Mesenchymal stem cell (in vitro differentiated cells and primary cell): ENCODE measurements at regions not wholly inside any gene's neighbourhood (a gene's known extent, or its start where the extent isn't known, plus 50 kb on each side); places are given as distances from the start of the nearest gene placed in this dataset.
A peak's percentile ranks its signal among the peaks of the same experiment; 100 is the strongest.

Source experiments
- DNase-seq: peaks from one replicate; pipeline ENCODE4 v3.0.0-alpha.2; 2013
- H2AFZ ChIP-seq: one replicate; pipeline ENCODE4 v1.6.1; 2013; ENCODE audit warnings: low read depth, mild to moderate bottlenecking, control low read depth, inconsistent platforms, low read length, moderate library complexity
- H2AK5ac ChIP-seq: 2 replicates; pipeline ENCODE4 v1.6.1; 2013; ENCODE audit warnings: low read length, moderate library complexity, mild to moderate bottlenecking, inconsistent platforms; ENCODE audit not compliant: severe bottlenecking
- H2BK120ac ChIP-seq: one replicate; pipeline ENCODE4 v1.6.1; 2013; ENCODE audit warnings: low read depth, mild to moderate bottlenecking, inconsistent platforms, low read length, moderate library complexity
- H2BK12ac ChIP-seq, 2 experiments: one replicate each; pipeline ENCODE4 v1.6.1; 2013; ENCODE audit warnings: inconsistent platforms in 2 of 2, low read length in 2 of 2, mild to moderate bottlenecking in 2 of 2, moderate library complexity in 2 of 2, control low read depth in 1 of 2
- H2BK15ac ChIP-seq: one replicate; pipeline ENCODE4 v1.6.1; 2013; ENCODE audit warnings: mild to moderate bottlenecking, low read depth, inconsistent platforms; ENCODE audit not compliant: poor library complexity, severe bottlenecking
- H2BK5ac ChIP-seq: 2 replicates; pipeline ENCODE4 v1.6.1; 2013; ENCODE audit warnings: low read depth, mild to moderate bottlenecking, low read length, control low read depth, inconsistent platforms; ENCODE audit not compliant: poor library complexity, severe bottlenecking
- H3K14ac ChIP-seq, 2 experiments: one replicate each; pipeline ENCODE4 v1.6.1; 2013; ENCODE audit warnings: inconsistent platforms in 2 of 2, low read length in 2 of 2, control low read depth in 1 of 2, mild to moderate bottlenecking in 1 of 2, moderate library complexity in 1 of 2
- H3K18ac ChIP-seq, 2 experiments: one replicate each; pipeline ENCODE4 v1.6.1; 2013; ENCODE audit warnings: inconsistent platforms in 2 of 2, low read length in 2 of 2, control low read depth in 1 of 2, low read depth in 1 of 2, mild to moderate bottlenecking in 1 of 2
- H3K23ac ChIP-seq, 2 experiments: one replicate each; pipeline ENCODE4 v1.6.1; 2013; ENCODE audit warnings: inconsistent platforms in 2 of 2, low read length in 2 of 2, mild to moderate bottlenecking in 2 of 2, moderate library complexity in 2 of 2, control low read depth in 1 of 2
- H3K27ac ChIP-seq: 2 replicates; pipeline ENCODE4 v1.5.1; 2013; ENCODE audit warnings: mild to moderate bottlenecking, moderate library complexity, low read length, control low read depth, inconsistent platforms; ENCODE audit not compliant: poor library complexity, severe bottlenecking
- H3K27me3 ChIP-seq, 2 experiments: 2 replicates each; pipeline versions ENCODE4 v1.6.1 to v1.7.0; 2013; ENCODE audit warnings: low read length in 2 of 2, mild to moderate bottlenecking in 2 of 2, moderate library complexity in 2 of 2, control low read depth in 1 of 2, inconsistent platforms in 1 of 2; ENCODE audit not compliant: control insufficient read depth in 1 of 2, insufficient read depth in 1 of 2
- H3K36me3 ChIP-seq, 2 experiments: 2 replicates each; pipeline versions ENCODE4 v1.6.1 to v1.7.0; 2013; ENCODE audit warnings: low read length in 2 of 2, control low read depth in 1 of 2, inconsistent platforms in 1 of 2, low read depth in 1 of 2, mild to moderate bottlenecking in 1 of 2; ENCODE audit not compliant: insufficient read depth in 2 of 2, control insufficient read depth in 1 of 2
- H3K4ac ChIP-seq, 2 experiments: one replicate each; pipeline ENCODE4 v1.6.1; 2013; ENCODE audit warnings: inconsistent platforms in 2 of 2, low read length in 2 of 2, mild to moderate bottlenecking in 2 of 2, moderate library complexity in 2 of 2, control low read depth in 1 of 2, low read depth in 1 of 2
- H3K4me1 ChIP-seq: 2 replicates; pipeline ENCODE4 v1.6.1; 2013; ENCODE audit warnings: low read depth, low read length, control low read depth; ENCODE audit not compliant: control insufficient read depth, insufficient read depth
- H3K4me2 ChIP-seq: 2 replicates; pipeline ENCODE4 v1.6.1; 2013; ENCODE audit warnings: low read length, mild to moderate bottlenecking, inconsistent platforms; ENCODE audit not compliant: poor library complexity, severe bottlenecking
- H3K4me3 ChIP-seq, 2 experiments: 2 replicates each; pipeline versions ENCODE4 v1.5.1 to v1.7.0; 2013; ENCODE audit warnings: low read length in 2 of 2, mild to moderate bottlenecking in 2 of 2, control low read depth in 1 of 2, low read depth in 1 of 2; ENCODE audit not compliant: insufficient read depth in 1 of 2
- H3K79me1 ChIP-seq: replicated peaks from 2 replicates; pipeline ENCODE4 v1.6.1; 2013; ENCODE audit warnings: mild to moderate bottlenecking, control low read depth, low read length, inconsistent platforms; ENCODE audit not compliant: poor library complexity, severe bottlenecking
- H3K9ac ChIP-seq: 2 replicates; pipeline ENCODE4 v1.7.0; 2013; ENCODE audit warnings: mild to moderate bottlenecking, low read length, moderate library complexity
- H3K9me3 ChIP-seq: 2 replicates; pipeline ENCODE4 v1.7.0; 2013; ENCODE audit warnings: mild to moderate bottlenecking, low read length; ENCODE audit not compliant: control insufficient read depth
- H4K8ac ChIP-seq: one replicate; pipeline ENCODE4 v1.6.1; 2013; ENCODE audit warnings: inconsistent platforms, mild to moderate bottlenecking, low read length, moderate library complexity
- H4K91ac ChIP-seq: one replicate; pipeline ENCODE4 v1.6.1; 2013; ENCODE audit warnings: mild to moderate bottlenecking, low read length, inconsistent platforms
- WGBS: methylation state at CpG from one replicate; pipeline ENCODE4 v1.1.7; 2013; ENCODE audit warnings: mixed read lengths; 5-methylcytosine and 5-hydroxymethylcytosine counted together

DNA sequence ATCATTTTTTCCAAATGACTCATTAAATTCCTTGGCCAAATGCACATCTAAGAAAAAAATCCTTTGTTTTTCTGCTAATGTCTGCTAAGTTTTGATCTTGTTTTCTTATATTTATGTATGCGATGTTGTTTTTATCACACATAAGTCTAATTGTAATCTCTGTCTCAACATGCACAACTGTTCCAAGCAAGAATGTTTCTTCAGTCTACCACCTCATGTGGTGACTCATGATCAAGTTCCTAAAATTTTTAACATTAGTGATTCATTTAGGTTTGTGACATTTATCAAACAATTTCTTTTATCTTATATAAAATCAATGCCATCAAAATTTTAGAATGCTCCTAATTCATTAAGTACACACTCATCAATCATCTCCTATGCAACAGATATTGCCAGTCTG, 763.9 kb upstream of the FAM174A start:
- Histone ChIP-seq H3K4me1 (no peaks in the 10 kb centered on the region), H3K9me3 (no peaks in the 10 kb centered on the region), H2BK5ac (no peak overlapping the region), H3K4me2 (no peak overlapping the region), H3K18ac (no peak overlapping the region), H3K14ac (no peak overlapping the region), H2AK5ac (no peak overlapping the region), H3K4ac (no peak overlapping the region), H3K27me3 (no peaks in the 10 kb centered on the region), H2BK12ac (no peak overlapping the region), H2BK15ac (no peak overlapping the region), H3K36me3 (no peaks in the 10 kb centered on the region), H2BK120ac (no peak overlapping the region), H3K4me3 (no peak overlapping the region), H2AFZ (no peak overlapping the region), H3K27ac (no peak overlapping the region), H3K9ac (no peak overlapping the region), H3K23ac (no peak overlapping the region), H4K8ac (no peak overlapping the region), H3K79me1 (no peaks in the 10 kb centered on the region), H4K91ac (no peak overlapping the region)
- no CpG with 5 or more reads among the region's 1 CpG for WGBS
- no peak for DNase-seq

DNA sequence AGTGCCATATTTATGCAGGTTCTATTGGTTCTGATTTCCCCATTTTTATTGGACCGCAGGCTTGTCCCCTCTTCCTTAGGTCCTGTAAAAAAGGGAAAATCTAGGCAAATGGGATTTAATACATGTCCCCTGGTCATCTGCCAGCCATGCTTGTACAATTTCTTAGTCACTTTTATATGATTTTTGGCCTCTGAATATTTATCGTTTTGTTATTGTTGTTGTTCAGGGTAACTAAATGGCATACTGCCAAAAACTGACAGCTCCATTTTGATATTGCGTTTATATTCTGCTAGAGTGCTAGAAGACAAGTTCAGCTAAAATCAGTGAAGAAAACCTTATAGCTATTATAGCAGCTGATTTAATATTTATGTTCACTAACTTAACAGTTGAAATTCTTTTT, 770.2 kb upstream of the FAM174A start:
- Histone ChIP-seq H3K4me3 (no peak overlapping the region), H3K4me2 (no peak overlapping the region), H4K91ac (no peak overlapping the region), H2BK15ac (no peak overlapping the region), H3K79me1 (no peaks in the 10 kb centered on the region), H3K4ac (no peak overlapping the region), H3K9ac (no peak overlapping the region), H2AK5ac (no peak overlapping the region), H2BK120ac (no peak overlapping the region), H3K27ac (no peak overlapping the region), H2BK12ac (no peak overlapping the region), H2BK5ac (no peak overlapping the region), H2AFZ (no peak overlapping the region), H3K36me3 (no peaks in the 10 kb centered on the region), H3K4me1 (no peaks in the 10 kb centered on the region), H3K27me3 (no peaks in the 10 kb centered on the region), H4K8ac (no peak overlapping the region), H3K23ac (no peak overlapping the region), H3K9me3 (peaks cover 5% of the 10 kb centered on the region), H3K18ac (no peak overlapping the region), H3K14ac (no peak overlapping the region)
- no peak for DNase-seq
- WGBS: 95% methylated on average over 2 of the region's 3 CpGs

DNA sequence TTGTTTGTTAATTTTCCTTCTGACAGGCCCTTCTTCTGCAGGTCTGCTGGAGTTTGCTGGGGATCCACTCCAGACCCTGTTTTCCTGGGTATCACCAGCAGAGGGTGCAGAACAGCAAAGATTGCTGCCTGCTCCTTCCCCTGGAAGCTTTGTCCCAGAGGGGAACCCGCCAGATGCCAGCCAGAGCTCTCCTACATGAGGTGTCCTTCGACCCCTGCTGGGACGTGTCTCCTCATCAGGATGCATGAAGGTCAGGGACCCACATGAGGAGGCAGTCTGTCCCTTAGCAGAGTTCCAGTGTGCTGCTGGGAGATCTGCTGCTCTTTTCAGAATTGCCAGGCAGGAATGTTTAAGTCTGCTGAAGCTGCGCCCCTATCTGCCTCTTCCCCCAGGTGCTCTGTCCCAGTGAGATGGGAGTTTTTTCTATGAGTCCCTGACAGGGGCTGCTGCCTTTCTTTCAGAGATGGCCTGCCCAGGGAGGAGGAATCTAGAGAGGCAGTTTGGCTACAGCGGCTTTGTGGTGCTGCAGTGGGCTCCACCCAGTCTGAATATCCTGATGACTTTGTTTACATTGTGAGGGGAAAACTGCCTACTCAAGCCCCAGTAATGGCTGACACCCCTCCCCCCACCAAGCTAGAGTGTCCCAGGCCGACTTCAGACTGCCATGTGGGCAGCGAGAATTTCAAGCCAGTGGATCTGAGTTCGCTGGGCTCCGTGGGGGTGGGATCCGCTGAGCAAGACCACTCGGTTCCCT, 772.0 kb upstream of the FAM174A start:
- Histone ChIP-seq H4K91ac (no peak overlapping the region), H2AK5ac (no peak overlapping the region), H3K4me1 (no peaks in the 10 kb centered on the region), H2BK12ac (no peak overlapping the region), H3K27me3 (no peaks in the 10 kb centered on the region), H2BK120ac (no peak overlapping the region), H3K4ac (no peak overlapping the region), H3K23ac (no peak overlapping the region), H3K27ac (no peak overlapping the region), H2AFZ (no peak overlapping the region), H2BK15ac (no peak overlapping the region), H3K9me3 (peaks cover 5% of the 10 kb centered on the region), H2BK5ac (no peak overlapping the region), H4K8ac (peak overlapping the region; percentile 50), H3K4me2 (no peak overlapping the region), H3K36me3 (no peaks in the 10 kb centered on the region), H3K18ac (no peak overlapping the region), H3K4me3 (no peak overlapping the region), H3K79me1 (no peaks in the 10 kb centered on the region), H3K9ac (no peak overlapping the region), H3K14ac (no peak overlapping the region)
- no peak for DNase-seq
- 70% methylated on average over 10 of the region's 11 CpGs for WGBS

DNA sequence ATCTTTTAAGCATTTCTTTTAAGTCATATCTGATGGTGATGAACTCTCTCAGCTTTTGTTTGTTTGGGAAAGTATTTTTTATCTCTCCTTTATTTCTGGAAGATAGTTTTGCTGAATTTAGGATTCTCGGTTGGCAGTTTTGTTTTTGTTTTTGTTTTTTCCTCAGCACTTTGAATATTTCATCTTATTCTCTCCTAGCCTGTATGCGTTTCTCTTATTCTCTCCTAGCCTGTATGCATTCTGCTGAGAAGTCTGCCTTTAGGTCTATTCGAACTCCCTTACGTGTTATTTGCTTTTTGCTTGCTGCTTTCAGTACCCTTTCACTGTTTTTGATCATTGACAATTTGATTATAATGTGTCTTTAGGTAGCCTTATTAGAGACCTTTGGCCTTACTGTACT, 787.8 kb upstream of the FAM174A start:
- Histone ChIP-seq H4K8ac (no peak overlapping the region), H3K4me1 (no peaks in the 10 kb centered on the region), H2BK120ac (no peak overlapping the region), H2AFZ (no peak overlapping the region), H3K9ac (no peak overlapping the region), H3K4me2 (no peak overlapping the region), H3K79me1 (no peaks in the 10 kb centered on the region), H2BK12ac (no peak overlapping the region), H2BK15ac (no peak overlapping the region), H3K4ac (no peak overlapping the region), H2AK5ac (no peak overlapping the region), H3K36me3 (no peaks in the 10 kb centered on the region), H3K27ac (no peak overlapping the region), H3K14ac (no peak overlapping the region), H3K9me3 (peaks cover 26% of the 10 kb centered on the region), H4K91ac (no peak overlapping the region), H3K23ac (no peak overlapping the region), H2BK5ac (no peak overlapping the region), H3K4me3 (no peak overlapping the region), H3K27me3 (no peaks in the 10 kb centered on the region), H3K18ac (no peak overlapping the region)
- DNase-seq: no peak
- WGBS: 94% methylated on average over 3 of the region's 4 CpGs
